Hepatocyte (in vitro differentiated cells): ENCODE measurements at regions not wholly inside any gene's neighbourhood (a gene's known extent, or its start where the extent isn't known, plus 50 kb on each side); places are given as distances from the start of the nearest gene placed in this dataset.

ENCODE experiments used
- DNase-seq: peaks from one replicate; pipeline ENCODE4 v3.0.0-alpha.2; 2016; ENCODE audit warnings: low spot score
- H2AFZ ChIP-seq: fragments of 200-600 bp; sonication (generic); 2 replicates; pipeline ENCODE4 v1.6.0; 2016; ENCODE audit warnings: antibody characterized with exemption, mild to moderate bottlenecking
- H3K27ac ChIP-seq: fragments of 200-600 bp; sonication (generic); 2 replicates; pipeline ENCODE4 v1.5.1; 2016; ENCODE audit warnings: mild to moderate bottlenecking
- H3K27me3 ChIP-seq: fragments of 200-600 bp; sonication (generic); 2 replicates; pipeline ENCODE4 v1.6.1; 2016
- H3K36me3 ChIP-seq: fragments of 200-600 bp; sonication (generic); replicated peaks from 2 replicates; pipeline ENCODE4 v1.5.1; 2016; ENCODE audit warnings: low read depth; ENCODE audit not compliant: insufficient read depth
- H3K4me1 ChIP-seq: fragments of 200-600 bp; sonication (generic); 2 replicates; pipeline ENCODE4 v1.5.1; 2016; ENCODE audit warnings: mild to moderate bottlenecking, moderate library complexity; ENCODE audit not compliant: insufficient read depth
- H3K4me2 ChIP-seq: fragments of 200-600 bp; sonication (generic); 2 replicates; pipeline ENCODE4 v1.6.0; 2016
- H3K4me3 ChIP-seq: fragments of 200-600 bp; sonication (generic); 2 replicates; pipeline ENCODE4 v1.5.1; 2016; ENCODE audit warnings: mild to moderate bottlenecking
- H3K79me2 ChIP-seq: fragments of 200-600 bp; sonication (generic); 2 replicates; pipeline ENCODE4 v1.6.0; 2017; ENCODE audit warnings: mild to moderate bottlenecking
- H3K9me2 ChIP-seq: fragments of 200-600 bp; sonication (generic); replicated peaks from 2 replicates; pipeline ENCODE4 v1.6.0; 2017; ENCODE audit warnings: mild to moderate bottlenecking; ENCODE audit not compliant: insufficient read depth
- H3K9me3 ChIP-seq: fragments of 200-600 bp; sonication (generic); 2 replicates; pipeline ENCODE4 v1.5.1; 2016; ENCODE audit warnings: low read depth, mild to moderate bottlenecking
- H4K20me1 ChIP-seq: fragments of 200-600 bp; sonication (generic); 2 replicates; pipeline ENCODE4 v1.6.0; 2016; ENCODE audit warnings: mild to moderate bottlenecking; ENCODE audit not compliant: insufficient read depth, poor library complexity, severe bottlenecking
- EZH2 ChIP-seq: fragments of 200-600 bp; sonication (generic); IDR thresholded peaks from 2 replicates; pipeline ENCODE4 v1.6.1; 2016; ENCODE audit warnings: antibody characterized with exemption, mild to moderate bottlenecking, borderline replicate concordance
- EZH2phosphoT487 ChIP-seq: fragments of 200-600 bp; sonication (generic); IDR thresholded peaks from one replicate; pipeline ENCODE4 v1.6.1; 2018; ENCODE audit warnings: antibody characterized with exemption, mild to moderate bottlenecking, low read depth, moderate library complexity; ENCODE audit not compliant: unreplicated experiment, severe bottlenecking
- WGBS: methylation state at CpG from one replicate; pipeline ENCODE4 v1.1.6; 2016; ENCODE audit warnings: low lambda C conversion rate; ENCODE audit errors: missing lambda C conversion rate; 5-methylcytosine and 5-hydroxymethylcytosine counted together
- TF ChIP-seq, protein P1 (sequence below): fragments of 200-600 bp; sonication (generic); IDR thresholded peaks from 2 replicates; pipeline ENCODE4 v1.5.1; 2016; ENCODE audit warnings: antibody characterized with exemption, mild to moderate bottlenecking; ENCODE audit not compliant: poor library complexity

DNA sequence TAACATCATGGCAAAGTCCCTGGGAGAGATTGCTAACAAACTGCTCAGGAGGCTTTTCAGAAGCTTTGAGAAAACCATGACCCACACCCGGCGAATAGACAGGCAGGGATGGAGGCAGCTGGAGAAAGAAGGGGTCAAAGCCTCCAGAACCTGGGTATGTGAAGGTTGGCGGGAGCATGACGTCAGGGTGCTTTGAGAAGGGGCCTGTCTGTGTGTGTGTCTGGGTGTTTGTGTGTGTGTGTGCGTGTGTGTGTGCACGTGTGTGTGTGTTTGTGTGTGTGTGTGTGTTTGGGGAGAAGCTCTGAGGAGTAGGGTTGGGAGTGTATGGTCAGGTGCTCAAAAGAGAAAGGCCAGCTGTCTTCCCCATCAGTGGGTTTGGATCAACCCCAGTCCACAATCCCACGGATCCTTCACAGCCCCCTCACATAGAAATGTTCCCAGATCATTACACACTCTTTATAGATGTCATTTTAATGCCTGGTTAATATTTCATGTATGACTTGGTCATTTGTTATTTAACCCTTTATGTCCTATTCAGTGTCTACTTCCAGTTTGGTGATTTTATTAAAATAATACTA, 254.1 kb upstream of the SMIM21 start:
- Histone ChIP-seq H3K4me3 (no peak overlapping the region), H3K27ac (no peak overlapping the region), H3K4me1 (no peaks in the 10 kb centered on the region), H2AFZ (no peak overlapping the region), H3K36me3 (no peaks in the 10 kb centered on the region), H3K27me3 (no peaks in the 10 kb centered on the region), H4K20me1 (no peaks in the 10 kb centered on the region), H3K79me2 (no peaks in the 10 kb centered on the region), H3K4me2 (no peak overlapping the region), H3K9me2 (no peaks in the 10 kb centered on the region), H3K9me3 (no peaks in the 10 kb centered on the region)
- no peak for DNase-seq
- 91% methylated on average over 7 of the region's 7 CpGs for WGBS
- TF ChIP-seq, protein P1, sequence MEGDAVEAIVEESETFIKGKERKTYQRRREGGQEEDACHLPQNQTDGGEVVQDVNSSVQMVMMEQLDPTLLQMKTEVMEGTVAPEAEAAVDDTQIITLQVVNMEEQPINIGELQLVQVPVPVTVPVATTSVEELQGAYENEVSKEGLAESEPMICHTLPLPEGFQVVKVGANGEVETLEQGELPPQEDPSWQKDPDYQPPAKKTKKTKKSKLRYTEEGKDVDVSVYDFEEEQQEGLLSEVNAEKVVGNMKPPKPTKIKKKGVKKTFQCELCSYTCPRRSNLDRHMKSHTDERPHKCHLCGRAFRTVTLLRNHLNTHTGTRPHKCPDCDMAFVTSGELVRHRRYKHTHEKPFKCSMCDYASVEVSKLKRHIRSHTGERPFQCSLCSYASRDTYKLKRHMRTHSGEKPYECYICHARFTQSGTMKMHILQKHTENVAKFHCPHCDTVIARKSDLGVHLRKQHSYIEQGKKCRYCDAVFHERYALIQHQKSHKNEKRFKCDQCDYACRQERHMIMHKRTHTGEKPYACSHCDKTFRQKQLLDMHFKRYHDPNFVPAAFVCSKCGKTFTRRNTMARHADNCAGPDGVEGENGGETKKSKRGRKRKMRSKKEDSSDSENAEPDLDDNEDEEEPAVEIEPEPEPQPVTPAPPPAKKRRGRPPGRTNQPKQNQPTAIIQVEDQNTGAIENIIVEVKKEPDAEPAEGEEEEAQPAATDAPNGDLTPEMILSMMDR: no peak
- no peak for TF ChIP-seq EZH2phosphoT487
- no peak for TF ChIP-seq EZH2

DNA sequence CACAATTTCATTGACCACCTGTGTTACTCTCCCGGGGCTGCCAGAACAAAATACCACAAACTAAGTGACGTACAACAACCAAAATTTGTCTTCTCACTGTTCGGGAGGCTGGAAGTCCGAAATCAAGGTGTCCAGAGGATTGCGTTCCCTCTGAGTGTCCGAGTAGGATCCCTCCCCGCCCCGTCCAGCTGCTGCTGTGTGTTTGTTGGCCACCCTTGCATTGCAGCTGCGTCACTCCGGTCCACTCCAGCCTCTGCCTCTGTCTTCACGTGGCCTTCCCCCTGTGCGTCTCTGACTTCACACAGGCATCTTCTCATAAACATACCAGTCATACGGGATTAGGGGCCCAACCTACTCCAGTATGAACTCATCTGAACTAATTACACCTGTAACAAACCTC, 251.8 kb upstream of the SMIM21 start:
- 89% methylated on average over 13 of the region's 13 CpGs for WGBS
- Histone ChIP-seq H3K36me3 (no peaks in the 10 kb centered on the region), H3K9me3 (no peaks in the 10 kb centered on the region), H3K4me2 (no peak overlapping the region), H3K27me3 (no peaks in the 10 kb centered on the region), H3K27ac (no peak overlapping the region), H2AFZ (no peak overlapping the region), H3K9me2 (no peaks in the 10 kb centered on the region), H4K20me1 (no peaks in the 10 kb centered on the region), H3K4me3 (no peak overlapping the region), H3K4me1 (no peaks in the 10 kb centered on the region), H3K79me2 (no peaks in the 10 kb centered on the region)
- DNase-seq: no peak
- TF ChIP-seq EZH2phosphoT487 (no peak), EZH2 (no peak)
- TF ChIP-seq, protein P1: no peak

DNA sequence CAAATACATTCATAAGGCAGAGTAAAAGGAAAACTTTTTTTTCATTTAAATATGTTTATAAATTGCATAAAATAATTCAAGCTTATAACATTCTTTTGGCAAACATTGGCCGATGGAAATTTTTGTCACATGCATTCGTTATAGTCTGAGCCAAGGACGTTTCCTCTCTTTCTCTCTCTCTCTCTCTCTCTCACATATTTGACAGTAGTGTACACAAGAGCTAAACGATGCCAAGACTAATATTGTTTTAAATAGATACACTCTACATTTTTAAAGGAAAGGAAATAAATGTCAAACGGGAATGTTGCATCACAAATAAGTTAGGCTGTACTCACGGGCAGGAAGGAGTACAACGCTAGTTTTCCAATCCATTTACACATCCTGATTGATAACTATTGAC, 251.1 kb upstream of the SMIM21 start:
- no peak for TF ChIP-seq EZH2
- TF ChIP-seq, protein P1: no peak
- no peak for TF ChIP-seq EZH2phosphoT487
- H3K9me2 ChIP-seq: no peaks in the 10 kb centered on the region
- no peaks in the 10 kb centered on the region for H4K20me1 ChIP-seq
- peak overlapping the region; percentile 18 for H3K4me2 ChIP-seq
- 58% methylated on average over 7 of the region's 7 CpGs for WGBS
- DNase-seq: no peak
- H3K27ac ChIP-seq: no peak overlapping the region
- no peaks in the 10 kb centered on the region for H3K36me3 ChIP-seq
- no peaks in the 10 kb centered on the region for H3K9me3 ChIP-seq
- no peak overlapping the region for H2AFZ ChIP-seq
- no peaks in the 10 kb centered on the region for H3K79me2 ChIP-seq
- no peaks in the 10 kb centered on the region for H3K27me3 ChIP-seq
- H3K4me3 ChIP-seq: no peak overlapping the region
- no peaks in the 10 kb centered on the region for H3K4me1 ChIP-seq
